GM23248 (cell line): ENCODE measurements at regions not wholly inside any gene's neighbourhood (a gene's known extent, or its start where the extent isn't known, plus 50 kb on each side); places are given as distances from the start of the nearest gene placed in this dataset.

Experiments
- DNase-seq: peaks from one replicate; pipeline ENCODE4 v3.0.0-alpha.2; 2015
- H2AFZ ChIP-seq: fragments of 200-600 bp; sonication (generic); 2 replicates; pipeline ENCODE4 v1.6.1; 2016; ENCODE audit warnings: antibody characterized with exemption
- H3F3A ChIP-seq: fragments of 200-600 bp; sonication (generic); 2 replicates; pipeline ENCODE4 v1.6.1; 2016; ENCODE audit warnings: mild to moderate bottlenecking, antibody characterized with exemption, mixed run types; ENCODE audit not compliant: insufficient read depth
- H3K27ac ChIP-seq: fragments of 200-600 bp; sonication (generic); 2 replicates; pipeline ENCODE4 v1.5.1; 2016; ENCODE audit warnings: mild to moderate bottlenecking
- H3K27me3 ChIP-seq: fragments of 200-600 bp; sonication (generic); replicated peaks from 2 replicates; pipeline ENCODE4 v1.6.1; 2016; ENCODE audit warnings: mild to moderate bottlenecking; ENCODE audit not compliant: insufficient read depth
- H3K36me3 ChIP-seq: fragments of 200-600 bp; sonication (generic); 2 replicates; pipeline ENCODE4 v1.6.1; 2016; ENCODE audit warnings: low read depth, mild to moderate bottlenecking
- H3K4me1 ChIP-seq: fragments of 200-600 bp; sonication (generic); 2 replicates; pipeline ENCODE4 v1.6.1; 2016; ENCODE audit warnings: mild to moderate bottlenecking; ENCODE audit not compliant: insufficient read depth
- H3K4me2 ChIP-seq: fragments of 200-600 bp; sonication (generic); one replicate; pipeline ENCODE4 v1.6.1; 2016; ENCODE audit warnings: mild to moderate bottlenecking; ENCODE audit not compliant: unreplicated experiment
- H3K4me3 ChIP-seq: fragments of 200-600 bp; sonication (generic); 2 replicates; pipeline ENCODE4 v1.5.1; 2016; ENCODE audit warnings: mild to moderate bottlenecking
- H3K79me2 ChIP-seq: fragments of 200-600 bp; sonication (generic); 2 replicates; pipeline ENCODE4 v1.6.1; 2016; ENCODE audit warnings: mild to moderate bottlenecking; ENCODE audit not compliant: insufficient read depth
- H3K9ac ChIP-seq: fragments of 200-600 bp; sonication (generic); 2 replicates; pipeline ENCODE4 v1.6.1; 2016; ENCODE audit warnings: mild to moderate bottlenecking
- H3K9me2 ChIP-seq: fragments of 200-600 bp; sonication (generic); 2 replicates; pipeline ENCODE4 v1.6.1; 2016; ENCODE audit warnings: mixed run types, mild to moderate bottlenecking, moderate library complexity; ENCODE audit not compliant: insufficient read depth
- H3K9me3 ChIP-seq: fragments of 200-600 bp; sonication (generic); one replicate; pipeline ENCODE4 v1.6.1; 2017; ENCODE audit warnings: low read depth
- H4K20me1 ChIP-seq: fragments of 200-600 bp; sonication (generic); 2 replicates; pipeline ENCODE4 v1.6.0; 2016; ENCODE audit not compliant: insufficient read depth
- EZH2 ChIP-seq: fragments of 200-600 bp; sonication (generic); IDR thresholded peaks from 2 replicates; pipeline ENCODE4 v1.6.1; 2018; ENCODE audit warnings: antibody characterized with exemption, mild to moderate bottlenecking; ENCODE audit not compliant: insufficient read depth, poor library complexity, severe bottlenecking
- EZH2phosphoT487 ChIP-seq: fragments of 200-600 bp; sonication (generic); IDR thresholded peaks from 2 replicates; pipeline ENCODE4 v1.6.1; 2018; ENCODE audit warnings: antibody characterized with exemption, moderate library complexity, mild to moderate bottlenecking, low read depth; ENCODE audit not compliant: insufficient read depth
- WGBS, 2 experiments: methylation state at CpG; one replicate each; pipeline ENCODE4 v1.1.6; 2015 to 2017; ENCODE audit warnings: low lambda C conversion rate in 2 of 2, low coverage in 1 of 2; ENCODE audit errors: missing lambda C conversion rate in 2 of 2; 5-methylcytosine and 5-hydroxymethylcytosine counted together
- in situ Hi-C: fragments of 300-500 bp; cut with MboI; formaldehyde crosslinking; loops from 2 replicates; pipeline ENCODE4 v1.15.0; 2020

- no peaks in the 10 kb centered on the region for H3K9me3 ChIP-seq
- 56 to 66% methylated on average over 11 of the region's 11 CpGs for WGBS, 2 experiments
- DNase-seq: no peak
These were observed 229.1 kb downstream of the IRX2 start for GRCh38 chr5:2522372-2522771.

DNA sequence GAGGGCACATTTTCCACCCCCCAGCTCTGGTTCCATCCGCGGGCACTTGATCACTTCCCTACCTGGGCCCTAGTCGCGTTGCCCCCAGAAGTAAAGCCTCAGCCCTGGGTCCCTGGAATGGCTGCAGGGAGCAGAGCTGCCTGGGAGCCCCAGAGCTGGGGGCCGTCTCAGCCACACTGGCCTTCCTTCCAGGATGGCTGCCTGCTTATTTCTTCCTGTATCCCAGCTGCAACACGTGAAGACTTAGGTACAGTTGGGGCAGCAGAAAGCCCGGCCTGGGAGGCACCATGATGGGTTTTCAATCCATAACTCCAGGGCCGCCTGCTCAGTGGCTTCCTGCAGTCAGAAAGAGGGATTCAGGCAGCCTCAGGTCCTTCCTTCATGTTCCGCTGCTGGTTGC, 232.3 kb downstream of the IRX2 start:
- Histone ChIP-seq H3K9ac (no peak overlapping the region), H3F3A (no peaks in the 10 kb centered on the region), H3K9me2 (no peaks in the 10 kb centered on the region), H3K4me2 (no peak overlapping the region), H3K4me3 (no peak overlapping the region), H3K9me3 (no peaks in the 10 kb centered on the region), H2AFZ (no peak overlapping the region), H3K27ac (no peak overlapping the region), H3K36me3 (no peaks in the 10 kb centered on the region), H3K27me3 (no peaks in the 10 kb centered on the region), H3K4me1 (no peaks in the 10 kb centered on the region), H3K79me2 (no peaks in the 10 kb centered on the region), H4K20me1 (no peaks in the 10 kb centered on the region)
- no peak for DNase-seq
- TF ChIP-seq EZH2 (no peak), EZH2phosphoT487 (no peak)
- in situ Hi-C loops: no loop called here
- 25 to 26% methylated on average over 9 of the region's 9 CpGs for WGBS, 2 experiments

More at GRCh38 chr5:2522372-2522771, 229.1 kb downstream of the IRX2 start:
- no peak overlapping the region for H3K27ac ChIP-seq
- H3K36me3 ChIP-seq: no peaks in the 10 kb centered on the region
- in situ Hi-C loops: no loop called here
- no peaks in the 10 kb centered on the region for H3K79me2 ChIP-seq
- H3K4me2 ChIP-seq: no peak overlapping the region
- H3K4me1 ChIP-seq: no peaks in the 10 kb centered on the region
- H3K4me3 ChIP-seq: no peak overlapping the region
- H3K27me3 ChIP-seq: no peaks in the 10 kb centered on the region
- H3K9me2 ChIP-seq: no peaks in the 10 kb centered on the region
- TF ChIP-seq EZH2 (no peak), EZH2phosphoT487 (no peak)
- no peak overlapping the region for H3K9ac ChIP-seq
- H4K20me1 ChIP-seq: no peaks in the 10 kb centered on the region
- H3F3A ChIP-seq: no peaks in the 10 kb centered on the region
- H2AFZ ChIP-seq: no peak overlapping the region

DNA sequence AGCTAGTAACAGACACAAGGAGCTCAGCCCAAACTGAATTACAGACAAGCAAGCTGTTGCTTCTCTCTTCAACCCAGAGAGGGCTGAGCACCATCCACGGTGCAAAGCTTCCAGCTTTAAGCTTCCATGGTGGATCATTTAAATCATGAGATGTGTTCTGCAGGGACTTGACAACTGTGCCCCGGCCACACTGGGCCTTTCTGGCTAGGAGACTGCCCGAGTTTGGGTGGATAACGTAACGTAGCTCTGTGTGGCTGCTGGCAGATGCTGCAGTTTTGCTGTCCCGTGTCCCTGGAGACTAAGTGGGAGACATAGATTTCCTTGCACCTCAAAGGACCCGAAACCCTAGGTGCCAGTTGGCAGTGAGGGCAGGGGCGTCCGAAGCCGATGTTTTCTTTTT, 234.0 kb downstream of the IRX2 start:
- TF ChIP-seq EZH2 (no peak), EZH2phosphoT487 (no peak)
- Histone ChIP-seq H3K4me1 (no peaks in the 10 kb centered on the region), H3K27me3 (no peaks in the 10 kb centered on the region), H3K9ac (no peak overlapping the region), H3K9me2 (no peaks in the 10 kb centered on the region), H3K27ac (no peak overlapping the region), H2AFZ (no peak overlapping the region), H4K20me1 (no peaks in the 10 kb centered on the region), H3K79me2 (no peaks in the 10 kb centered on the region), H3K4me3 (no peak overlapping the region), H3K4me2 (no peak overlapping the region), H3K36me3 (no peaks in the 10 kb centered on the region), H3F3A (no peaks in the 10 kb centered on the region), H3K9me3 (no peaks in the 10 kb centered on the region)
- no peak for DNase-seq
- in situ Hi-C loops: no loop called here
- 31 to 34% methylated on average over 10 of the region's 10 CpGs for WGBS, 2 experiments

GRCh38 chr5:2515180-2515764, 236.2 kb downstream of the IRX2 start:
- H3K9ac ChIP-seq: no peak overlapping the region
- no peak overlapping the region for H3K4me2 ChIP-seq
- H3K36me3 ChIP-seq: no peaks in the 10 kb centered on the region
- DNase-seq: no peak
- TF ChIP-seq EZH2phosphoT487 (no peak), EZH2 (no peak)
- WGBS, 2 experiments: 58 to 59% methylated on average over 31 to 32 of the region's 32 CpGs
- H3F3A ChIP-seq: no peaks in the 10 kb centered on the region
- no peaks in the 10 kb centered on the region for H3K9me2 ChIP-seq
- no peak overlapping the region for H3K27ac ChIP-seq
- H4K20me1 ChIP-seq: no peaks in the 10 kb centered on the region
- in situ Hi-C loops: no loop called here
- no peak overlapping the region for H3K4me3 ChIP-seq
- no peaks in the 10 kb centered on the region for H3K27me3 ChIP-seq
- no peaks in the 10 kb centered on the region for H3K9me3 ChIP-seq
- no peaks in the 10 kb centered on the region for H3K4me1 ChIP-seq
- no peaks in the 10 kb centered on the region for H3K79me2 ChIP-seq
- H2AFZ ChIP-seq: no peak overlapping the region

DNA sequence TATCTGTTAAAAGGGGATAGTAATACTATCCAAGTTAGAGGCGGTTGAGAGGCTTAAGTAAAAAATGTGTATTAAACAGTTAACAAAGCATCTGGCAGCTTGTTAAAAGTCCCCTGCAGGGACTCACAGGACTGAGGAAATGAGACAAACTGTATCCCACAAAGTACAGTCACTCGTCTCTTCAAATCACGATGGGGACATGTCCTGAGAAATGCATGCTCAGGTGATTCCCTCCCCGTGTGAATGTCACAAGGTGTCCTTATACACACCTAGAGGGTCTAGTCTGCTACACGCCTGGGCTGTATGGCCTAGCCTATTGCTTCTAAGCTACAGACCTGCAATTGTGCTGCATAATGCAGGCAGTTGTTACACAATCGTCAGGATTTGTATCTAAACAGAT, 237.0 kb downstream of the IRX2 start:
- in situ Hi-C loops: no loop called here
- no peak overlapping the region for H3K4me2 ChIP-seq
- H3K4me3 ChIP-seq: no peak overlapping the region
- H3K4me1 ChIP-seq: no peaks in the 10 kb centered on the region
- H3K9ac ChIP-seq: no peak overlapping the region
- no peaks in the 10 kb centered on the region for H3K36me3 ChIP-seq
- H3K27me3 ChIP-seq: no peaks in the 10 kb centered on the region
- no peaks in the 10 kb centered on the region for H3K9me3 ChIP-seq
- no peaks in the 10 kb centered on the region for H3F3A ChIP-seq
- no peak for DNase-seq
- H2AFZ ChIP-seq: no peak overlapping the region
- 16 to 22% methylated on average over 6 of the region's 6 CpGs for WGBS, 2 experiments
- TF ChIP-seq EZH2phosphoT487 (no peak), EZH2 (no peak)
- H3K9me2 ChIP-seq: no peaks in the 10 kb centered on the region
- no peaks in the 10 kb centered on the region for H4K20me1 ChIP-seq
- H3K79me2 ChIP-seq: no peaks in the 10 kb centered on the region
- H3K27ac ChIP-seq: no peak overlapping the region
